SIG-M5 treated with dmso at 0.1 percent for 504 hours (cell line): ENCODE measurements at regions not wholly inside any gene's neighbourhood (a gene's known extent, or its start where the extent isn't known, plus 50 kb on each side); places are given as distances from the start of the nearest gene placed in this dataset.

Source experiments
- DNase-seq: peaks from one replicate; lab custom pipeline; 2025; ENCODE audit not compliant: unreplicated experiment; lab: John Stamatoyannopoulos, UW

GRCh38 chr17:63366241-63366566 is 79.9 kb downstream of the CYB561 start:
- no peak for DNase-seq

- DNase-seq = no peak
Measured at GRCh38 chr17:63369233-63369632, 76.9 kb downstream of the CYB561 start.

GRCh38 chr17:63370696-63371095 is 75.4 kb downstream of the CYB561 start:
- no peak for DNase-seq

- DNase-seq = no peak
Measured at GRCh38 chr17:63376949-63377348, 69.2 kb downstream of the CYB561 start.

- no peak for DNase-seq
Measured at GRCh38 chr17:63378411-63379375, 67.4 kb downstream of the CYB561 start.

- DNase-seq = no peak
Measured at GRCh38 chr17:63379636-63380035, 66.5 kb downstream of the CYB561 start.

GRCh38 chr17:63381101-63381729 is 64.9 kb downstream of the CYB561 start:
- no peak for DNase-seq

GRCh38 chr17:63382136-63382535 is 64.0 kb downstream of the CYB561 start:
- DNase-seq = no peak
